Stimulated activated naive CD8-positive, alpha-beta T cell treated with anti-CD3 and anti-CD28 coated beads, Interleukin-15, Interleukin-2, amounts not matched to agents 100 ng/mL and 50 ng/mL, for 24 hours (primary cell): ENCODE measurements at regions not wholly inside any gene's neighbourhood (a gene's known extent, or its start where the extent isn't known, plus 50 kb on each side); places are given as distances from the start of the nearest gene placed in this dataset.
"Not testable (repeated sequence)": the region's sequence is repeated elsewhere in the genome, so short reads cannot be mapped to it uniquely, and the experiment has no call there.

Experiments used
- H3K27ac Mint-ChIP-seq: one replicate; pipeline ENCODE4 v1.8.0; 2021; ENCODE audit warnings: mild to moderate bottlenecking, mixed read lengths
- H3K27me3 Mint-ChIP-seq: one replicate; pipeline ENCODE4 v1.8.0; 2021; ENCODE audit warnings: mixed read lengths
- H3K36me3 Mint-ChIP-seq: one replicate; pipeline ENCODE4 v1.8.0; 2021; ENCODE audit warnings: low read depth, mixed read lengths
- H3K4me1 Mint-ChIP-seq: one replicate; pipeline ENCODE4 v1.8.0; 2021; ENCODE audit warnings: low read depth, mixed read lengths
- H3K4me3 Mint-ChIP-seq: one replicate; pipeline ENCODE4 v1.8.0; 2021; ENCODE audit warnings: mild to moderate bottlenecking, mixed read lengths
- H3K9me3 Mint-ChIP-seq: one replicate; pipeline ENCODE4 v1.8.0; 2021; ENCODE audit warnings: mixed read lengths

DNA sequence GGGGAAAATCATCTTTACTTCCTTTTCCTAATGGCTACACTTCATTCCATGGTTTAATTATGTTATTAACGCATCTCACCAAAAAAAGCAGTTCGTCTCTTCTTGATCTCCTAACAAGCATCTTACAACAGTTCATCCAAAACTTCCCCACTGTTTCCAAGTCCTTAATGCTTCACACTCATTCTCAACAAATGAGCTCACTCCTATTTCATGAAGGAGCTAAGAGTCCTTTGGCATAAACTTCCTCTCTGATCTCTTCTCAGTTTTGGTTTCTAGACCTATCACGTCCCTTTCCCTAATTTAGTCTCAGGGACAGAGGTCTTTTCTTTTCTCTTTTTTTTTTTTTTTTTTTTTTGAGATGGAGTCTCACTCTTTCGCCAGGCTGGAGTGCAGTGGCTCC lies 205.9 kb upstream of the SLC39A10 start:
- Mint-ChIP-seq H3K4me1 (peaks cover 9% of the 10 kb centered on the region), H3K27me3 (no peaks in the 10 kb centered on the region), H3K4me3 (no peak overlapping the region), H3K27ac (no peak overlapping the region), H3K9me3 (no peaks in the 10 kb centered on the region), H3K36me3 (no peaks in the 10 kb centered on the region)

DNA sequence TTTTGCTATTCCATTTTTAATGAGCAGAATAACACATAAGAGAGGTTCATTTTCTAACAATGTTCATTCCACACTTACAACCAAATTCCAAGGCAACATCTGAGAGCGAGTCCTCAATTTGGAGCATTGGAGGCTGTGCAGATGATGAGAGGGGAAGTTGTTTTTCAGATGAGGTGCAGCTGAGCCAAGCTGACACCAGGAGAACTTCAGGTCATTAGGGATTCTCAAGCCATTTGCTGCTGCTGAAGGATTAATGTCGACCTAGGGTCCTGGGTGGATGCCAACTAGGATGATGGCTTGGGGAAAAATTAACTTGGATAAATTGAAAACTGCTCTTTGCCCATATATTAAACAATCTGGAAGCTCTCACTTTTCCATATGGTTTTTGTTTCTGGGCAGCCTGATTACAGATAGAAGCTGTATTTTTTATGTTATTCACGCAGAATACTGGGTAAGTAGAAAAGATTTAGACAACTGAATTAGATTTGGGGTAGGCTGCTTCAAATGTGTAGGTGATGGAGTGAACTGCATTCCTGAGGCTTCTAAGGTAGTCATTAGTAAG lies 206.4 kb upstream of the SLC39A10 start:
- H3K36me3 Mint-ChIP-seq: no peaks in the 10 kb centered on the region
- no peaks in the 10 kb centered on the region for H3K9me3 Mint-ChIP-seq
- H3K27ac Mint-ChIP-seq: no peak overlapping the region
- H3K27me3 Mint-ChIP-seq: no peaks in the 10 kb centered on the region
- H3K4me3 Mint-ChIP-seq: no peak overlapping the region
- H3K4me1 Mint-ChIP-seq: peaks cover 9% of the 10 kb centered on the region

DNA sequence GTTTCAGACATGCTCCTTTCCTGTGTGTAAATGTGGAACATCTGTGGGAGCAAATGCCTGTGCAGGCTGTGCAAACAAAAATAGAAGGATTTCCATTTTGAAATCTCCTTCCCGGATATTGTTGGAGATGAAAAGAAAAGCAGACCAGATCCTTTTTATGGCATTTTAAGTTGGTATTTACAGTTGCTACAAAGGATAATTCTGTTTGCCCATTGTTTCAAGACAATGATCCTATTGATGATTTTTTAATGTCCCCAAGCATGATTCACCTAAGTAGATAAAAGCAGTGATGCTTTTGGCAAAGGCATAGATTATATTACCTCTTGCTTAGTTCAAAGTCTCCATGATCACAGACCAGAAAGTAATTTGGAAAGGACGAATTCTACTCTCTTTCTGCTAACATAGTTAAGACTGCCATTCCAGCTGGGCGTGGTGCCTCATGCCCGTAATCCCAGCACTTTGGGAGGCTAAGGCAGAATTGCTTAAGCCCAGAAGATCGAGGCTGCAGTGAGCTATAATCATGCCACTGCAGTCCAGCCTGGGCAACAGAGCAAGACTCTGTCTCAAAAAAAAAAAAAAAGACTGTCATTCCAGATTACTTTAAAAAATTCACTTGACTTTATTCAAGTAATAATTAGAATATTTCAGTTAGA lies 209.6 kb upstream of the SLC39A10 start:
- peaks cover 11% of the 10 kb centered on the region for H3K9me3 Mint-ChIP-seq
- no peak overlapping the region for H3K27ac Mint-ChIP-seq
- H3K36me3 Mint-ChIP-seq: no peaks in the 10 kb centered on the region
- no peak overlapping the region for H3K4me3 Mint-ChIP-seq
- no peaks in the 10 kb centered on the region for H3K4me1 Mint-ChIP-seq
- no peaks in the 10 kb centered on the region for H3K27me3 Mint-ChIP-seq

DNA sequence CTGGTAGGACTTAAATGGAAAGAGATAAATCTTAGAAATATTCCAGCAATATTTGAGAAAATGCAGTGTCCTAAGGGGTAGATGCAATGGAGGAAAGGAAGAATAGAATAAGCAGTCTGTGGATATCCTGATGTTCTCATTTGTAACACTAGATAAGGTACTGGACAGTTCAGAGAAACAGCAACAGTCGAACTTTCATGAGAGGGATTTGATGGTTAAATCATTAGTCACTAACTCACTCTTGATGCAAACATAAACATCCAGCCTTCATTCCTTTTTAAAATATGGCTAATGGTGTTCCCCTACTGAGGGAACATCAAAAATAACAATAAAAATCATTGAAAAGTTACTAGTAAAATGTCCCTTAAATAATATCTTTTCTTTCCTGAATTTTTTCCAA lies 211.4 kb upstream of the SLC39A10 start:
- Mint-ChIP-seq H3K4me1 (no peaks in the 10 kb centered on the region), H3K36me3 (peaks cover 11% of the 10 kb centered on the region), H3K27me3 (no peaks in the 10 kb centered on the region), H3K9me3 (peaks cover 18% of the 10 kb centered on the region), H3K27ac (no peak overlapping the region), H3K4me3 (no peak overlapping the region)

DNA sequence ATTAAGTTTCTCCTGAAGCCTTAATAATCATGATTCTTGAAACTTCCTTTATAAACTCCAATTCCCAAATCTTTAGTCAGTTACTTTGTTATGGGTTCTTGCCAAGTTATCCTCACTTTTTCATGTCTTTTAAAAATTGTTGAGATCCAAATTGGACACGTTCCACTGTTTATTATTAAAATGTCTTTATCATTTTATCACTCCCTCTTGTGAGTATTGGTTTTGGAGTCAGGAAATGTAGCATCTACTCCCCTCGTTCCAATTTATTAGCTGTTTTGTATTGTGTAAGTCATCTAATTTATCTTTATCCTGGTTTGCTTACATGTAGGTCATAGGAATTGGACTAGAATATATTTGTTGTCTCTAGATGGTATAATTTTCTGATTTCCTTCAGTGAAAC lies 213.1 kb upstream of the SLC39A10 start:
- H3K27me3 Mint-ChIP-seq: no peaks in the 10 kb centered on the region
- H3K4me3 Mint-ChIP-seq: no peak overlapping the region
- peaks cover 11% of the 10 kb centered on the region for H3K36me3 Mint-ChIP-seq
- H3K4me1 Mint-ChIP-seq: no peaks in the 10 kb centered on the region
- H3K9me3 Mint-ChIP-seq: peaks cover 23% of the 10 kb centered on the region
- H3K27ac Mint-ChIP-seq: no peak overlapping the region

DNA sequence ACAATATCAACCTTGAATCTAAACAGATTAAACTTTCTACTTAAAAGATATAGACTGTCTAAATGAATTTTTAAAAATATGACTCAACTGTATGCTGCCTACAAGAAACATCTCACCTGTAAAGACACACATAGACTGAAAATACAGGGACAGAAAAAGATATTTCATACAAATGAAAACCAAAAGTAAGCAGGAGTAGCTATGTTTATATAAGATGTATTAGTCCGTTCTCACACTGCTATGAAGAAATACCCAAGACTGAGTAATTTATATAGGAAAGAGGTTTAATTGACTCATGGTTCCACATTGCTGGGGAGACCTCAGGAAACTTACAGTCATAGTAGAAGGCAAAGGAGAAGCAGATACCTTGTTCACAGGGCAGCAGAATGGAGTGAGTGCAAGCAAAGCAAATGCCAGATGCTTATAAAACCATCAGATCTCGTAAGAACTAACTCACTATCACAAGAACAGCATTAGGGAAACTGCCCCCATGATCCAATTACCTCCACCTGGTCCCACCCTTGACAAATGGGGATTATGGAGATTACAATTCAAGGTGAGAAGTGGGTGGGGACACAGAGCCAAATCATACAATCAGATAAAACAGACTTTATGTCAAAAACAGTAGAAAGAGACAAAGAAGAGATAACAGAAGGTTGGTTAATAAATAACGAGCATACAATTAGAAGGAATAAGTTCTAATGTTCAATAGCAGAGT lies 214.4 kb upstream of the SLC39A10 start:
- H3K27me3 Mint-ChIP-seq: no peaks in the 10 kb centered on the region
- H3K27ac Mint-ChIP-seq: no peak overlapping the region
- peaks cover 23% of the 10 kb centered on the region for H3K9me3 Mint-ChIP-seq
- H3K4me1 Mint-ChIP-seq: no peaks in the 10 kb centered on the region
- peaks cover 11% of the 10 kb centered on the region for H3K36me3 Mint-ChIP-seq
- no peak overlapping the region for H3K4me3 Mint-ChIP-seq

DNA sequence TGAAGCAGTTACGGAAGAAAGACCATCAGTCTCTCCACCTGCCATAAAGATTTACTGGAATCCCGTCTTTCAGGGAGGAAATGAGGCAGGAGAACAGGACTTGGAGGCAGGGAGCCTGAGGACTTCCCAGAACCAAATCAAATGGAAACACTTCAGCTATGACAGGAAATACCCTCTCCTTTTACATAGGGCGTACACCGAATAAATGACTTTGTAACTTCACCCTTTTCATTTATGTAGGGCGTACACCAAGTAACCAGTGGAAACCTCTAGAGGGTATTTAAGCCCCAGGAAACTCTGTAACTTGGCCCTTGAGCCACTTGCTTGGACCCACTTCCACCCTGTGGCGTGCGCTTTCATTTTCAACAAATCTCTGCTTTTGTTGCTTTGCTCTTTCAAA lies 218.3 kb upstream of the SLC39A10 start:
- H3K4me1 Mint-ChIP-seq: peaks cover 3% of the 10 kb centered on the region
- H3K36me3 Mint-ChIP-seq: peaks cover 11% of the 10 kb centered on the region
- H3K4me3 Mint-ChIP-seq: no peak overlapping the region
- H3K9me3 Mint-ChIP-seq: peaks cover 21% of the 10 kb centered on the region
- no peak overlapping the region for H3K27ac Mint-ChIP-seq
- no peaks in the 10 kb centered on the region for H3K27me3 Mint-ChIP-seq

DNA sequence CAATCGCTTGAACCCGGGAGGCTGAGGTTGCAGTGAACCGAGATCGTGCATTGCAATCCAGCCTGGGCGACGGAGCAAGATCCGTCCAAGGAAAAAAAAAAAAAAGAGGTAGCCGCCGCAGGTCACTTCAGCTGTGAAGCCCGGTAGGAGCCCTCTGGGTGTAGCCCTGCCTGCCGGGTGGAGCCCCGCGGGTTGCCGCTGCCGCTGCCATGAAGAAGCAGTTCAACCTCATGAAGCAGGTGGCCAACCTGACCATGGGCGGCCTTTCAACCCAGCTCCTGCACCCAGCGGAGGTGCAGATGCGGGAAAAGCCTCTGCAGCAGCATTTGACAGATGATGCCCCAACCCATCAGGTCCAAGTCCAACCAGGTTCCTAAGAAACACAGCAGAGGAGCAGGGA lies 219.5 kb upstream of the SLC39A10 start:
- H3K27me3 Mint-ChIP-seq: no peaks in the 10 kb centered on the region
- H3K36me3 Mint-ChIP-seq: peaks cover 11% of the 10 kb centered on the region
- no peak overlapping the region for H3K4me3 Mint-ChIP-seq
- peaks cover 3% of the 10 kb centered on the region for H3K4me1 Mint-ChIP-seq
- H3K9me3 Mint-ChIP-seq: peaks cover 19% of the 10 kb centered on the region
- H3K27ac Mint-ChIP-seq: no peak overlapping the region

DNA sequence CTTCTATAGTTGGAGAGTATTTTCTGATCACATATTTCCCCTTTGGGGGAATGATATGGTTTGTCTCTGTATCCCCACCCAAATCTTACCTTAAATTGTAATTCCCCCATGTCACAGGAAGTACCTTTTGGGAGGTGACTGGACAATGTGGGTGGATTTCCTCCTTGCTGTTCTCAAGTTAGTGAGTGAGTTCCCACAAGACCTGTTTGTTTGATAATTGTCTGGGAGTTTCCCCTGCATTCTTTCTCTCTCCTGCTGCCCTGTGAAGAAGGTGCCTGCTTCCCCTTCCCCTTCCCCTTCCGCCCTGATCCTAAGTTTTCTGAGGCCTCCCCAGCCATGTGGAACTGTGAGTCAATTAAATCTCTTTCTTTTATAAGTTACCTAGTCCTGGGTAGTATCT lies 222.7 kb upstream of the SLC39A10 start:
- Mint-ChIP-seq H3K9me3 (peaks cover 8% of the 10 kb centered on the region), H3K27me3 (no peaks in the 10 kb centered on the region)

DNA sequence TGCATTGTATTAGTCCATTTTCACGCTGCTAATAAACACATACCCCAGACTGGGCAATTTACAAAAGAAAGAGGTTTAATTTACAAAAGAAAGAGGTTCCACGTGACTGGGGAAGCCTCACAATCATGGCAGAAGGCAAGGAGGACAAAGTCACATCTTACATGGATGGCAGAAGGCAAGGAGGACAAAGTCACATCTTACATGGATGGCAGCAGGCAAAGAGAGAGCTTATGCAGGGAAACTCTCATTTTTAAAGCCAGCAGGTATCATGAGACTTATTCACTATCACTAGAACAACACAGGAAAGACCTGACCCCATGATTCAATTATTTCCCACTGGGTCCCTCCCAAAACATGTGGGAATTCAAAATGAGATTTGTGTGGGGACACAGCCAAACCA lies 223.3 kb upstream of the SLC39A10 start:
- not testable (repeated sequence) for H3K27me3 Mint-ChIP-seq, H3K36me3 Mint-ChIP-seq, H3K27ac Mint-ChIP-seq, H3K4me1 Mint-ChIP-seq, H3K4me3 Mint-ChIP-seq, H3K9me3 Mint-ChIP-seq

More for the DNA sequence above, 222.7 kb upstream of the SLC39A10 start:
- Mint-ChIP-seq H3K4me3 (no peak overlapping the region), H3K36me3 (no peaks in the 10 kb centered on the region), H3K4me1 (peaks cover 3% of the 10 kb centered on the region), H3K27ac (no peak overlapping the region)

DNA sequence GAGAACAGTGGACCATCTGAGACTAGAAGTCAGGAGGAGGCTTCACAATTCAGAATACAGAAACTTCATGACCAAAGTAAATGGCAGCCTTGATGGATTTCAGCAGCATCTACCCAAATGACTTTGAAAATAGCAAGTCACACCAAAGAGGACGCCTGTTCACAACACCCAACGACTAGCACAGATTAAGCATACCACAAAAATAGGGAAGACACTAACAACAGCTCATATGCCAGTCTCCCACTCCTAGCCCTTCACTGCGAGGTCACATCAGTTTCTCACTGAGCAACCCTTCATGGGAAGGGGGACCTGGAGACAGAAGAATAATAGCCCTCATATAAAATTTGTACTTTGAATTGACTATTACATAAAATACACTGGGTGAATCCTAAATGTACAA lies 228.4 kb upstream of the SLC39A10 start:
- Mint-ChIP-seq H3K9me3 (peaks cover 3% of the 10 kb centered on the region), H3K36me3 (no peaks in the 10 kb centered on the region), H3K4me1 (no peaks in the 10 kb centered on the region), H3K27ac (no peak overlapping the region), H3K27me3 (no peaks in the 10 kb centered on the region), H3K4me3 (no peak overlapping the region)

DNA sequence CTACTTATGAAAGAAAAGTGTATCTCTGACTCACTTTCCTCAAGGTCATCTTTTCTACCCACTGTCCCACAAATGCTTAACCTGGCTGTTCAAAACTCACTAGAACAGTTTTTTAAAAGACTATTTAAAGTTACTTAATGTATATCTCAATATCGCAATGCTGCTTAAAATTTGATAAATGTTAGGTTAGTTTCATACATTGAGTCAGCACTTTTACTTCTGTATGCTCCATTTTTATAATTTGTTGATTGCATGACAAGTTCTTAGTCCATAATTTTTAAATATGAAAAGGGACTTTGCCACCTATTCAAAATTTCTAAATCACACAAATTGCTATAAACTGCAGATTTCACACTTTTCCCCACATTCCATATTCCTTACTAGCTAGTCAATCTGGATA lies 231.7 kb upstream of the SLC39A10 start:
- Mint-ChIP-seq H3K4me3 (no peak overlapping the region), H3K9me3 (no peaks in the 10 kb centered on the region), H3K27me3 (no peaks in the 10 kb centered on the region), H3K27ac (no peak overlapping the region), H3K36me3 (no peaks in the 10 kb centered on the region), H3K4me1 (no peaks in the 10 kb centered on the region)

DNA sequence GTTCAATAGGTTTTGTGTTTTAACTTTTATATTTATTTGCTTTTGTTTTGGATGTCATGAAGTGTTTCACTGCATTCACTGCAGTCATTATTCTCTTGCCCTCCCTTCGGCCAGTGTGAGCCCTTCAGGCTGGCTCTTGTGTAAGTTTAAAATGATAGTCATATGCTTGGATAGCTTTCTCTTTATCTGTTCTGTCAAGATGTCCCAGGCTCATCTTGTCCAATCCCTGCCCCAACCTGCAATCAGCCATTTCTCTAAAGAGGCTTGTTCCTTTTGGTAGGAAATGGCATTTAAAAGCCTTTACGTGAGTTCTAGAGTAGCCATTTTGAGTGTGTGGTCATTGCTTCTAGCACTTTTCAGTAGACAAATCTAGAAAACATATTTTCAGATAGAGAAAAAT lies 238.0 kb upstream of the SLC39A10 start:
- H3K4me1 Mint-ChIP-seq: peaks cover 4% of the 10 kb centered on the region
- H3K27ac Mint-ChIP-seq: no peak overlapping the region
- no peaks in the 10 kb centered on the region for H3K9me3 Mint-ChIP-seq
- H3K27me3 Mint-ChIP-seq: no peaks in the 10 kb centered on the region
- H3K36me3 Mint-ChIP-seq: no peaks in the 10 kb centered on the region
- H3K4me3 Mint-ChIP-seq: no peak overlapping the region

DNA sequence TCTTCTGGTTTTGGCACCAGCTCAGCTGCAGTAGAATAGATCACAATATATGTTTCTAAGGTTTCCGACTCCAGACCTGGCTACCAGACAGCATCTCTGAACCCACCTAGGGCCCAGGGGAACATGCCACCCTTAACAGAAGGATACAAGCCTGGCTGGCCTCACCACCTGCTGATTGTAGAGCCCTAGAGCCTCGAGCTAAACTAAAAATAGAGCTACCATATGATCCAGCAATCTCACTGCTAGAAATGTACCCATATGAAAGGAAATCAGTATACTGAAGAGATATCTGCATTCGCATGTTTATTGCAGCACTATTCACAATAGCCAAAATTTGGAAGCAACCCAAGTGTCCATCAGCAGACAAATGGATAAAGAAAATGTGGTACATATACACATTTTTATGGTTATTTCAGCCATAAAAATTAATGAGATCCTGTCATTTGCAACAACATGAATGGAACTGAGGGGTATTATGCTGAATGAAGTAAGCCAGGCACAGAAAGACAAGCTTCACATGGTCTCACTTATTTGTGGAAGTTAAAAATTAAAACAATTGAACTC lies 242.4 kb upstream of the SLC39A10 start:
- H3K36me3 Mint-ChIP-seq: no peaks in the 10 kb centered on the region
- H3K4me3 Mint-ChIP-seq: no peak overlapping the region
- H3K27ac Mint-ChIP-seq: no peak overlapping the region
- no peaks in the 10 kb centered on the region for H3K9me3 Mint-ChIP-seq
- peaks cover 6% of the 10 kb centered on the region for H3K4me1 Mint-ChIP-seq
- no peaks in the 10 kb centered on the region for H3K27me3 Mint-ChIP-seq

DNA sequence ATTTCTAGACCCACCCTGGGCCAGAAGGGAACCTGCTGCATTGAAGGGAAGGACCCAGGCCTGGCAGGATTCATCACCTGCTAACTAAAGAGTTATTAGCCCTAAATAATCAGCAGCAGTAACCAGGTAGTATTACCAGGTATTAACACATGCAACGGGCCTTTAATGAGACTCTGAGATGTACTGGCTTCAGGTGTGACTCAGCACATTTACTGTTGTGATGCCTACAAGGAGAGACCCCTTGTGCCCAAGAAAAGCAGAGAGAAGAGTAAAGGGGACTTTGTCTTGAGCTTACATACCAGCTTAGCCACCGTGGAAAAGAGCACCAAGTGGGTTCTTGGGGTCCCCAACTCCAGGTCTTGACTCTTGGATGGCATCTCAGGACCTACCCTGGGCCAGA lies 243.1 kb upstream of the SLC39A10 start:
- H3K4me3 Mint-ChIP-seq: no peak overlapping the region
- no peaks in the 10 kb centered on the region for H3K36me3 Mint-ChIP-seq
- H3K4me1 Mint-ChIP-seq: peaks cover 6% of the 10 kb centered on the region
- H3K27me3 Mint-ChIP-seq: no peaks in the 10 kb centered on the region
- no peaks in the 10 kb centered on the region for H3K9me3 Mint-ChIP-seq
- H3K27ac Mint-ChIP-seq: no peak overlapping the region
